ENCODE measurements at regions not wholly inside any gene's neighbourhood (a gene's known extent, or its start where the extent isn't known, plus 50 kb on each side); places are given as distances from the start of the nearest gene placed in this dataset.

GRCh38 chr1:80847904-80848303, 952.8 kb upstream of the ADGRL2 start:
- in situ Hi-C loops (cut with MboI; ENCODE audit: low sequenced_read_pairs in 4 of 4), result no loop called here
- no peaks in the 10 kb centered on the region for H3K4me1 ChIP-seq
- ATAC-seq (no peak), DNase-seq (no peak)
- H3K36me3 ChIP-seq, result no peaks in the 10 kb centered on the region
- no peaks in the 10 kb centered on the region for H3K9me3 ChIP-seq
- no peaks in the 10 kb centered on the region for H3K27me3 ChIP-seq
- H3K4me3 ChIP-seq, result no peak overlapping the region
- intact Hi-C loops (cut with DNase I; ENCODE audit: low total_unique reads), result no loop called here
- H3K27ac ChIP-seq, result no peak overlapping the region
- TF ChIP-seq POLR2A (IDR thresholded peaks at IDR 0.05), result no peak
- TF ChIP-seq, protein P1, sequence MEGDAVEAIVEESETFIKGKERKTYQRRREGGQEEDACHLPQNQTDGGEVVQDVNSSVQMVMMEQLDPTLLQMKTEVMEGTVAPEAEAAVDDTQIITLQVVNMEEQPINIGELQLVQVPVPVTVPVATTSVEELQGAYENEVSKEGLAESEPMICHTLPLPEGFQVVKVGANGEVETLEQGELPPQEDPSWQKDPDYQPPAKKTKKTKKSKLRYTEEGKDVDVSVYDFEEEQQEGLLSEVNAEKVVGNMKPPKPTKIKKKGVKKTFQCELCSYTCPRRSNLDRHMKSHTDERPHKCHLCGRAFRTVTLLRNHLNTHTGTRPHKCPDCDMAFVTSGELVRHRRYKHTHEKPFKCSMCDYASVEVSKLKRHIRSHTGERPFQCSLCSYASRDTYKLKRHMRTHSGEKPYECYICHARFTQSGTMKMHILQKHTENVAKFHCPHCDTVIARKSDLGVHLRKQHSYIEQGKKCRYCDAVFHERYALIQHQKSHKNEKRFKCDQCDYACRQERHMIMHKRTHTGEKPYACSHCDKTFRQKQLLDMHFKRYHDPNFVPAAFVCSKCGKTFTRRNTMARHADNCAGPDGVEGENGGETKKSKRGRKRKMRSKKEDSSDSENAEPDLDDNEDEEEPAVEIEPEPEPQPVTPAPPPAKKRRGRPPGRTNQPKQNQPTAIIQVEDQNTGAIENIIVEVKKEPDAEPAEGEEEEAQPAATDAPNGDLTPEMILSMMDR (IDR thresholded peaks at IDR 0.05 in 4 of 5, conservative IDR thresholded peaks at IDR 0.05 in 1 of 5), result no peak

- intact Hi-C loops (cut with DNase I; ENCODE audit: low total_unique reads) (no loop called here), in situ Hi-C loops (cut with MboI; ENCODE audit: low sequenced_read_pairs in 4 of 4) (no loop called here)
- Histone ChIP-seq H3K27me3 (no peaks in the 10 kb centered on the region), H3K4me3 (no peak overlapping the region), H3K36me3 (no peaks in the 10 kb centered on the region), H3K27ac (no peak overlapping the region), H3K9me3 (no peaks in the 10 kb centered on the region), H3K4me1 (no peaks in the 10 kb centered on the region)
- ATAC-seq, result no peak
- TF ChIP-seq, protein P1 (IDR thresholded peaks at IDR 0.05 in 4 of 5, conservative IDR thresholded peaks at IDR 0.05 in 1 of 5), result no peak
- TF ChIP-seq POLR2A (IDR thresholded peaks at IDR 0.05), result no peak
- DNase-seq, result no peak
Measured at GRCh38 chr1:80846966-80847365, 953.8 kb upstream of the ADGRL2 start.

GRCh38 chr1:80842796-80843195, 957.9 kb upstream of the ADGRL2 start:
- no peak for ATAC-seq
- Histone ChIP-seq H3K4me1 (no peaks in the 10 kb centered on the region), H3K36me3 (no peaks in the 10 kb centered on the region), H3K27me3 (no peaks in the 10 kb centered on the region), H3K27ac (no peak overlapping the region), H3K4me3 (no peak overlapping the region), H3K9me3 (no peaks in the 10 kb centered on the region)
- intact Hi-C loops (cut with DNase I; ENCODE audit: low total_unique reads), result no loop called here
- TF ChIP-seq, protein P1 (IDR thresholded peaks at IDR 0.05 in 4 of 5, conservative IDR thresholded peaks at IDR 0.05 in 1 of 5), result no peak
- no peak for TF ChIP-seq POLR2A (IDR thresholded peaks at IDR 0.05)
- in situ Hi-C loops (cut with MboI; ENCODE audit: low sequenced_read_pairs in 4 of 4), result no loop called here
- DNase-seq, result no peak

GRCh38 chr1:80841261-80841660, 959.5 kb upstream of the ADGRL2 start:
- Histone ChIP-seq H3K27ac (no peak overlapping the region), H3K9me3 (no peaks in the 10 kb centered on the region), H3K27me3 (no peaks in the 10 kb centered on the region), H3K36me3 (no peaks in the 10 kb centered on the region), H3K4me3 (no peak overlapping the region), H3K4me1 (no peaks in the 10 kb centered on the region)
- no peak for TF ChIP-seq POLR2A (IDR thresholded peaks at IDR 0.05)
- TF ChIP-seq, protein P1 (IDR thresholded peaks at IDR 0.05 in 4 of 5, conservative IDR thresholded peaks at IDR 0.05 in 1 of 5), result no peak
- ATAC-seq (no peak), DNase-seq (no peak)
- in situ Hi-C loops (cut with MboI; ENCODE audit: low sequenced_read_pairs in 4 of 4), result no loop called here
- intact Hi-C loops (cut with DNase I; ENCODE audit: low total_unique reads), result no loop called here

DNA sequence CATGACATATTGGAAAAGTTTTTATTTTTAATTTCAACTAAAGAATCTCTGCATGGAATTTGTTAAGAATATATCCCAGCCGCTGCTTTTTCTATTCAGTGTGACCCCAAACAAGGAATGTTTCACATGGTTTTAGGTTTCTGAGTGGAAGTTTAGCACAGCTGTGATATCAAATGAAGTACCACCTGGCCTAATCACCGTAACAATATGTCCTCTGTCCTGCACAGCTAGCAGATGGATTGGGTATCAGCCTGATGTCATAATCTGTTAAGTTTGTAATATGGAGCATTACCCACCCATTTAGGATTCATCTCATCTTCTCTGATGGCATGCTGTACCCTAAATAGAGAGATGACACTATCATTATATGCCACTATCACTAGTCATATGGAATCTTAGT, 963.7 kb upstream of the ADGRL2 start:
- intact Hi-C loops (cut with DNase I; ENCODE audit: low total_unique reads) (no loop called here), in situ Hi-C loops (cut with MboI; ENCODE audit: low sequenced_read_pairs in 4 of 4) (no loop called here)
- TF ChIP-seq, protein P1 (IDR thresholded peaks at IDR 0.05 in 4 of 5, conservative IDR thresholded peaks at IDR 0.05 in 1 of 5), result no peak
- no peak for TF ChIP-seq POLR2A (IDR thresholded peaks at IDR 0.05)
- no peak overlapping the region for H3K4me3 ChIP-seq
- no peaks in the 10 kb centered on the region for H3K4me1 ChIP-seq
- no peaks in the 10 kb centered on the region for H3K36me3 ChIP-seq
- no peaks in the 10 kb centered on the region for H3K9me3 ChIP-seq
- DNase-seq, result no peak
- H3K27ac ChIP-seq, result no peak overlapping the region
- ATAC-seq, result no peak
- no peaks in the 10 kb centered on the region for H3K27me3 ChIP-seq
